Transverse colon (tissue), 4 donors: ENCODE measurements at regions not wholly inside any gene's neighbourhood (a gene's known extent, or its start where the extent isn't known, plus 50 kb on each side); places are given as distances from the start of the nearest gene placed in this dataset.

Experiments used
- EP300 ChIP-seq: sonication (generic); formaldehyde crosslinking; IDR thresholded peaks from one replicate; pipeline ENCODE4 v1.6.1; 2017; ENCODE audit warnings: antibody characterized with exemption, low read depth
- POLR2AphosphoS5 ChIP-seq, 3 donors: sonication (generic); formaldehyde crosslinking; IDR thresholded peaks; one replicate each; pipeline ENCODE4 v1.6.1; 2016; ENCODE audit warnings: antibody characterized with exemption in 3 of 3
- TF ChIP-seq, protein P1 (sequence below), 5 experiments: fragments of 200-600 bp in 3 of 5; fragments of 450-650 bp in 2 of 5; sonication (generic) in 3 of 5; IDR thresholded peaks; 1 replicate in 2 of 5; 2 replicates in 3 of 5; pipeline ENCODE4 v1.5.1; 2016 to 2017; ENCODE audit warnings: antibody characterized with exemption in 5 of 5, inconsistent platforms in 3 of 5, mild to moderate bottlenecking in 2 of 5, moderate library complexity in 1 of 5

DNA sequence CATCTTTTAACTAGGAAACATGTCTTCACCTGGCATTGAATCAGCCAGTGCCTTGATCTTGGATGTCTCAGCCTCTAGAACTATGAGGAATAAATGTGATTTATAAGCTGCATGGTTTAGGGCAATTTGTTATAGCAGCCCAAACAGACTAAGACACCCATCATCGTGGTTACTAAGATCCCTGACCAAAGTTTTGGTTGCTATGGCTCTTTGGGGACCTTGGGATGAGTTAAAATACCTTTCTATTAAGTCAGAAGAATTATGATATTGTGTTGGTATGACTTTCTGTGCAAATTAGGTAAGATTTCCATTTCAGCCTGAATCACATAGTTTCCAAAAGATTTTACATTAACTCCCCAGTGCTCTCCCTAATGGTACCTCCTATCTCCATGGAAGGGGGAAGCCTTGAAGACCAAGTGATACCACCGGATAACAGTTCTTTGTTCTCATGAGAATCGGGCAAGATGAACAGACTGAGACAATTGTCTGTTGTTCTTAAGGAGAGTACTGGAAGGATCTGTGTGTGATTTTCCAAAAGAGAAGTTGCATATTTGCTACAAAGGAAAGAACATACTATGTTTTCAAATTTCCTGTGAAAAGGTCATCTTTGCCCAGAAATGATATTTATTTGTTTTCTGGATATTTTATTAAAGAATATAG, 60.4 kb upstream of the UBASH3B start:
- no peak for TF ChIP-seq POLR2AphosphoS5 (IDR thresholded peaks at IDR 0.05)
- TF ChIP-seq, protein P1, sequence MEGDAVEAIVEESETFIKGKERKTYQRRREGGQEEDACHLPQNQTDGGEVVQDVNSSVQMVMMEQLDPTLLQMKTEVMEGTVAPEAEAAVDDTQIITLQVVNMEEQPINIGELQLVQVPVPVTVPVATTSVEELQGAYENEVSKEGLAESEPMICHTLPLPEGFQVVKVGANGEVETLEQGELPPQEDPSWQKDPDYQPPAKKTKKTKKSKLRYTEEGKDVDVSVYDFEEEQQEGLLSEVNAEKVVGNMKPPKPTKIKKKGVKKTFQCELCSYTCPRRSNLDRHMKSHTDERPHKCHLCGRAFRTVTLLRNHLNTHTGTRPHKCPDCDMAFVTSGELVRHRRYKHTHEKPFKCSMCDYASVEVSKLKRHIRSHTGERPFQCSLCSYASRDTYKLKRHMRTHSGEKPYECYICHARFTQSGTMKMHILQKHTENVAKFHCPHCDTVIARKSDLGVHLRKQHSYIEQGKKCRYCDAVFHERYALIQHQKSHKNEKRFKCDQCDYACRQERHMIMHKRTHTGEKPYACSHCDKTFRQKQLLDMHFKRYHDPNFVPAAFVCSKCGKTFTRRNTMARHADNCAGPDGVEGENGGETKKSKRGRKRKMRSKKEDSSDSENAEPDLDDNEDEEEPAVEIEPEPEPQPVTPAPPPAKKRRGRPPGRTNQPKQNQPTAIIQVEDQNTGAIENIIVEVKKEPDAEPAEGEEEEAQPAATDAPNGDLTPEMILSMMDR (IDR thresholded peaks at IDR 0.05) = no peak
- TF ChIP-seq EP300 = no peak
